CD14-positive monocyte (primary cell): ENCODE measurements at regions not wholly inside any gene's neighbourhood (a gene's known extent, or its start where the extent isn't known, plus 50 kb on each side); places are given as distances from the start of the nearest gene placed in this dataset.

Source experiments
- DNase-seq, 3 donors: peaks; one replicate each; pipeline ENCODE4 v3.0.0-alpha.2; 2011 to 2022
- H2AFZ ChIP-seq: 2 replicates; pipeline ENCODE4 v1.6.0; 2012; ENCODE audit warnings: mild to moderate bottlenecking, low read depth, low read length, inconsistent platforms; ENCODE audit not compliant: insufficient read depth, poor library complexity, severe bottlenecking
- H3K27ac ChIP-seq, 2 donors: 1 replicate in 1 of 2; 2 replicates in 1 of 2; pipeline ENCODE4 v1.5.1; 2012 to 2013; ENCODE audit warnings: low read length in 2 of 2, control low read depth in 1 of 2, inconsistent platforms in 1 of 2, low read depth in 1 of 2, mild to moderate bottlenecking in 1 of 2
- H3K27me3 ChIP-seq, 2 donors: one replicate each; pipeline versions ENCODE4 v1.6.0 to v1.6.1; 2011 to 2013; ENCODE audit warnings: low read length in 2 of 2; ENCODE audit not compliant: control insufficient read depth in 2 of 2, insufficient read depth in 2 of 2
- H3K36me3 ChIP-seq, 2 donors: replicated peaks in 1 of 2; 1 replicate in 1 of 2; 2 replicates in 1 of 2; pipeline versions ENCODE4 v1.5.1 to v1.6.1; 2012 to 2013; ENCODE audit warnings: low read length in 2 of 2, control low read depth in 1 of 2, inconsistent platforms in 1 of 2, mild to moderate bottlenecking in 1 of 2; ENCODE audit not compliant: insufficient read depth in 2 of 2, control insufficient read depth in 1 of 2
- H3K4me1 ChIP-seq, 2 donors: 1 replicate in 1 of 2; 2 replicates in 1 of 2; pipeline versions ENCODE4 v1.5.1 to v1.6.1; 2012 to 2013; ENCODE audit warnings: low read length in 2 of 2, control low read depth in 1 of 2, inconsistent platforms in 1 of 2, mild to moderate bottlenecking in 1 of 2, moderate library complexity in 1 of 2; ENCODE audit not compliant: insufficient read depth in 2 of 2, control insufficient read depth in 1 of 2
- H3K4me2 ChIP-seq: replicated peaks from 2 replicates; pipeline ENCODE3; 2012; ENCODE audit warnings: low read length, moderate library complexity, mild to moderate bottlenecking; ENCODE audit not compliant: poor library complexity, severe bottlenecking; ENCODE audit errors: extremely low read depth
- H3K4me3 ChIP-seq, 3 experiments: fragments of 200-600 bp in 1 of 3; sonication (generic) in 1 of 3; replicated peaks in 1 of 3; 1 replicate in 2 of 3; 2 replicates in 1 of 3; pipeline ENCODE4 v1.5.1; 2011 to 2013; ENCODE audit warnings: low read length in 3 of 3, mild to moderate bottlenecking in 3 of 3, control low read depth in 2 of 3, low read depth in 2 of 3, inconsistent platforms in 1 of 3, moderate library complexity in 1 of 3
- H3K79me2 ChIP-seq: 2 replicates; pipeline ENCODE4 v1.6.0; 2012; ENCODE audit warnings: mild to moderate bottlenecking, control low read depth, inconsistent platforms, low read length, moderate library complexity; ENCODE audit not compliant: insufficient read depth
- H3K9ac ChIP-seq: 2 replicates; pipeline ENCODE4 v1.6.0; 2017; ENCODE audit warnings: low read length, mild to moderate bottlenecking; ENCODE audit not compliant: insufficient read depth, poor library complexity, severe bottlenecking
- H3K9me3 ChIP-seq, 2 donors: replicated peaks in 1 of 2; 1 replicate in 1 of 2; 2 replicates in 1 of 2; pipeline versions ENCODE4 v1.5.1 to v1.6.1; 2012 to 2013; ENCODE audit warnings: low read length in 2 of 2, control low read depth in 1 of 2; ENCODE audit not compliant: control insufficient read depth in 1 of 2, insufficient read depth in 1 of 2
- H4K20me1 ChIP-seq: 2 replicates; pipeline ENCODE4 v1.6.0; 2012; ENCODE audit warnings: mild to moderate bottlenecking, low read length, control low read depth, moderate library complexity; ENCODE audit not compliant: insufficient read depth
- H3K27ac Mint-ChIP-seq, 7 donors: one replicate each; pipeline ENCODE4 v1.8.0; 2020; ENCODE audit warnings: mild to moderate bottlenecking in 7 of 7, mixed read lengths in 7 of 7, moderate library complexity in 6 of 7, inconsistent platforms in 2 of 7
- H3K27me3 Mint-ChIP-seq, 3 donors: one replicate each; pipeline ENCODE4 v1.8.0; 2021 to 2022; ENCODE audit warnings: low read depth in 3 of 3, mild to moderate bottlenecking in 3 of 3, mixed read lengths in 3 of 3, moderate library complexity in 3 of 3, inconsistent platforms in 1 of 3
- H3K36me3 Mint-ChIP-seq, 2 donors: one replicate each; pipeline ENCODE4 v1.8.0; 2020; ENCODE audit warnings: mixed read lengths in 2 of 2, inconsistent platforms in 1 of 2, mild to moderate bottlenecking in 1 of 2
- H3K4me1 Mint-ChIP-seq: one replicate; pipeline ENCODE4 v1.8.0; 2020; ENCODE audit warnings: mild to moderate bottlenecking, mixed read lengths
- H3K4me3 Mint-ChIP-seq, 2 donors: one replicate each; pipeline ENCODE4 v1.8.0; 2020; ENCODE audit warnings: mild to moderate bottlenecking in 2 of 2, mixed read lengths in 2 of 2, moderate library complexity in 1 of 2
- H3K9me3 Mint-ChIP-seq, 7 donors: one replicate each; pipeline ENCODE4 v1.8.0; 2020 to 2022; ENCODE audit warnings: mixed read lengths in 7 of 7, mild to moderate bottlenecking in 6 of 7, moderate library complexity in 6 of 7, inconsistent platforms in 2 of 7
- WGBS: methylation state at CpG from one replicate; pipeline ENCODE4 v1.1.5; 2013; ENCODE audit warnings: missing lambda C conversion rate; ENCODE audit not compliant: insufficient coverage; 5-methylcytosine and 5-hydroxymethylcytosine counted together
- intact Hi-C, 2 donors: fragments of 100-400 bp; cut with micrococcal nuclease; formaldehyde crosslinking; loops; one replicate each; pipeline versions ENCODE4 v1.15.0 to v1.15.1; 2023
- TF ChIP-seq, protein P1 (sequence below): fragments of 200-600 bp; IDR thresholded peaks from one replicate; pipeline ENCODE4 v1.8.0; 2022; ENCODE audit warnings: antibody characterized with exemption, mild to moderate bottlenecking

DNA sequence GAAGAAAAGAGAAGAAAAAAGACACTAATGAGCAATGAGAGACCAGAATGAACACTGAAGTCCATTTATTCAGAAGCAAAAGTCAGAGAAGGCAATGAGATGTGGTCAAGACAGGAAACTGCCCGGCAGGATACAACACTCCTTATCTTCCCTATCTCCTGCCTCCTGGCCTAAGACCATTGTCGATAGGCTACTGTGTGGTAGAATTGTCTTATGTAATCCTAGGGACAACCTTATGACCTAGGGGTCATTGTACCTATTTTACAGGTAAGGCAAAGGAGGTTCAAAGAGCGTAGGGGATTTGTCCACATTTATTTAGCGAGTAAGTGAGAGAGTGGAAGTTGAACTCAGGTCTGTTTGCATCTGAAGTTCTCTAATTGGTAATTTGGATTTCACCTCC is 63.0 kb upstream of the PTPN3 start:
- no peaks in the 10 kb centered on the region for H3K79me2 ChIP-seq
- no peak overlapping the region for H3K4me2 ChIP-seq
- H3K36me3 ChIP-seq: no peaks in the 10 kb centered on the region
- Mint-ChIP-seq H3K27ac (no peak overlapping the region), H3K27me3 (peaks cover 14 to 24% (median 18%) of the 10 kb centered on the region in 3 donors), H3K4me3 (no peak overlapping the region), H3K36me3 (no peaks in the 10 kb centered on the region), H3K4me1 (no peaks in the 10 kb centered on the region), H3K9me3 (peaks cover 0 to 4% (median 0%) of the 10 kb centered on the region in 7 donors)
- no peaks in the 10 kb centered on the region for H3K4me1 ChIP-seq
- no peak overlapping the region for H2AFZ ChIP-seq
- intact Hi-C loops: no loop called here
- H3K4me3 ChIP-seq: no peak overlapping the region
- H3K9me3 ChIP-seq: no peaks in the 10 kb centered on the region
- no peak overlapping the region for H3K9ac ChIP-seq
- no peak overlapping the region for H3K27ac ChIP-seq
- TF ChIP-seq, protein P1, sequence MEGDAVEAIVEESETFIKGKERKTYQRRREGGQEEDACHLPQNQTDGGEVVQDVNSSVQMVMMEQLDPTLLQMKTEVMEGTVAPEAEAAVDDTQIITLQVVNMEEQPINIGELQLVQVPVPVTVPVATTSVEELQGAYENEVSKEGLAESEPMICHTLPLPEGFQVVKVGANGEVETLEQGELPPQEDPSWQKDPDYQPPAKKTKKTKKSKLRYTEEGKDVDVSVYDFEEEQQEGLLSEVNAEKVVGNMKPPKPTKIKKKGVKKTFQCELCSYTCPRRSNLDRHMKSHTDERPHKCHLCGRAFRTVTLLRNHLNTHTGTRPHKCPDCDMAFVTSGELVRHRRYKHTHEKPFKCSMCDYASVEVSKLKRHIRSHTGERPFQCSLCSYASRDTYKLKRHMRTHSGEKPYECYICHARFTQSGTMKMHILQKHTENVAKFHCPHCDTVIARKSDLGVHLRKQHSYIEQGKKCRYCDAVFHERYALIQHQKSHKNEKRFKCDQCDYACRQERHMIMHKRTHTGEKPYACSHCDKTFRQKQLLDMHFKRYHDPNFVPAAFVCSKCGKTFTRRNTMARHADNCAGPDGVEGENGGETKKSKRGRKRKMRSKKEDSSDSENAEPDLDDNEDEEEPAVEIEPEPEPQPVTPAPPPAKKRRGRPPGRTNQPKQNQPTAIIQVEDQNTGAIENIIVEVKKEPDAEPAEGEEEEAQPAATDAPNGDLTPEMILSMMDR: no peak
- peaks cover 3 to 4% of the 10 kb centered on the region in 2 donors for H3K27me3 ChIP-seq
- DNase-seq: no peak
- no peaks in the 10 kb centered on the region for H4K20me1 ChIP-seq
- 57% methylated on average over 2 of the region's 4 CpGs for WGBS

DNA sequence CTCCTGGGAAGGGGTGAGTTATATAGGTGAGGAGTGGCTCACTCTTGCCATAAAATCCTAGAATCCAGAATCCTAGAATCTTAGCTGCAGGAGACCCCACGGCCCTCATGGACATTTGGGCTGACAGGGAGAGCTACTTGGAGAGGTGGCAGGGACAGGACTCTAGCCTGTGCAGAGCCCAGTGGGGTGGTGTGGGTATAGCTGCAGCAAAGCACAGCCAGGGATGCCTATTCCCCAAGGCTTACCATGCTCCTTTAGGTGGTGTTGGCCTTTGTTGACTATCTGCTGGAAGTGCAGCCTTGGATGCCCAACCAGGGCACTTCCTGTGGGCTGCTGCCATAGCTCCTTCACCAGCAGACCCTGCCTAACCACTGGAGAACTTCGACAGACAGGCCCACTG is 70.0 kb upstream of the PTPN3 start:
- no peaks in the 10 kb centered on the region for H3K4me1 Mint-ChIP-seq
- no peak for DNase-seq
- no peaks in the 10 kb centered on the region for H3K79me2 ChIP-seq
- no peak overlapping the region for H3K27ac ChIP-seq
- peaks cover 0 to 3% of the 10 kb centered on the region in 2 donors for H3K27me3 ChIP-seq
- no peak overlapping the region for H3K27ac Mint-ChIP-seq
- no peak overlapping the region for H2AFZ ChIP-seq
- intact Hi-C loops: no loop called here
- H3K4me3 Mint-ChIP-seq: no peak overlapping the region
- H3K9ac ChIP-seq: no peak overlapping the region
- H3K36me3 Mint-ChIP-seq: no peaks in the 10 kb centered on the region
- 92% methylated on average over 2 of the region's 2 CpGs for WGBS
- peaks cover 17 to 31% (median 22%) of the 10 kb centered on the region in 3 donors for H3K27me3 Mint-ChIP-seq
- no peak overlapping the region for H3K4me2 ChIP-seq
- H4K20me1 ChIP-seq: no peaks in the 10 kb centered on the region
- peaks cover 0 to 2% (median 0%) of the 10 kb centered on the region in 7 donors for H3K9me3 Mint-ChIP-seq
- TF ChIP-seq, protein P1: no peak
- no peaks in the 10 kb centered on the region for H3K4me1 ChIP-seq
- no peak overlapping the region for H3K4me3 ChIP-seq
- H3K36me3 ChIP-seq: no peaks in the 10 kb centered on the region
- no peaks in the 10 kb centered on the region for H3K9me3 ChIP-seq
